HUDEP-2 (cell line): ENCODE measurements at regions not wholly inside any gene's neighbourhood (a gene's known extent, or its start where the extent isn't known, plus 50 kb on each side); places are given as distances from the start of the nearest gene placed in this dataset.

ENCODE experiments used
- DNase-seq, 76 experiments: peaks; one replicate each; lab custom pipeline; 2025; ENCODE audit not compliant: unreplicated experiment in 76 of 76; lab: John Stamatoyannopoulos, UW

DNA sequence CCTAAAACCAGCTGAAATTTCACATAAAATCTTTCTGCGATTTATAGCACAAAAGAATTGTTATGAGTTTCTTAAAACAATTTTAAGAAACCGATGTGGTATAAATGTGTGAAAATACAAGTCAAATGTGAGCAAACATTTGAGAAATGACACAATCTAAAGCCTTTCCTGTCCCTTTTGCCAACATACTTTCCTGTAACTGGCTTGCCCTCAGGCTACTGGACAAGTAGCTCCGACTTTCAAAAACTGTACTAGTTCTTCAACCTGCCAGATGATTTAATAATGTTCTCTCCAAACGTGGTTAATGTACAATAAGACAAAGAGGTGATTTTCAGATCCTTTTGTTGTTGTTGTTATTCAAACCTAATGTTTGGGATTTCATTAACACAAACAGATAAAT is 105.9 kb upstream of the ARHGEF26 start:
- no peak for DNase-seq

DNA sequence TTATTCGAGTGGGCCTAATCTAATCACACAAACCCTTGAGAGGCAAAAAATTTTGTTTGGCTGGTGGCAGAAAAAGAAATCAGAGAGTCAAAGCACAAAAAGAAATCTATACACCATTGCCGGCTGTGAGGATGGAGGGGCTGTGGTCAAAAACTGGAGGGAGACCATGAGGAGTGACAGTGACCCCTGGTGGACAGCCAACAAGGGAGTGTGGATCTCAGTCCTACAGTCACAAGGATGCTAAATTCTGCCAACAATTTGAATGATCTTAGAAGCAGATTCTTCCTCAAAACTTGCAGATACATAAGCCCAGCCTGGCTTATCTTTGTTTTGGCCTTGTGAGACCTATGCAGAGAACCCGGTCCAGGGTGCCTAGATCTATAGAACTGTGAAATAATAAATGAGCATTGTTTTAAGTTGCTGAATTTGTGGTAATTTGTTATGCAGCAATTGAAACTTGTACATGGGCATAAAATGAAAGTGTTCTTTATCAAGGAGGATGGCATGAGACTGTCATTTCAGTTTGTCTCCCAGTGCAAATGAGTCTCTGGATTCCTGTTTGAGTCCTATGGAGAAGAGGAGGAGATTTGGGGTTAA is 103.0 kb upstream of the ARHGEF26 start:
- DNase-seq = peak in 22 of 76 experiments; percentile 0 to 39 (median 3)

DNA sequence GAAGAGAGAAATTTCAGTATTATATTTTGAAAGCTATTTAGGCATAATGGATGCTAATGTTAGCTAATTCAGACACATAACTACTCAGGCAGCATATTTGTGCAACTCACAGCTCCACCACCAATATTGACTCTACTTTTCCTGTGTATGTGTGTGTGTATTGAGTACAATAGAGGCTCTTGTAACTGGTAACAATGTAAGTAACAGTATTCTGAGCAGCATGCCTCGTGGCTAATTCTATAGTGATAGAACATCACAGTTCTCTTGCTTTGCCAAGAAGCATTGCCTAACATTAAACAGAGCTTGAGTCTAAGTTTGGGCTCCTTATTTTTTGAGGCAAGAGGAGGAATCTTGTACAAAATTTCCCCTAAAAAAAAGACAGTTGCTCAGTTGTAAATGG is 98.6 kb upstream of the ARHGEF26 start:
- DNase-seq = no peak

DNA sequence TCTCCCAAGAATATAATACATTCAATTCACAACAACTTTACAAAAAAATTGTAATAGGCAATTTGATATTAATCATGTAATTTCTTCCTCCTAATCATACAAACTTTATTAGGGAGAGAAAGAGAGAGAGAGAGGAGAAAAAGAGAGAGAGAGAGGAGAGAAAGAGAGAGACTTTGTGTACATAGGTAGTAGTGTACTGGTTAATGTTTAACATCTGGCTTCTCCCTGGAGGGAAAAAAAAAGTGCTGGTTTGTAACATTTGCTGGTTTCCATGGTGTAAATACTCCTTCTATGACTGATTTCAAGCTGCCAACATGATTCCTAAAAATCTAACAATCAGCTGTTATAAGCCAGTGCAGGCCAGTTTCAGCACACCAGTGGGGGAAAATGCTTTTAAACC is 98.0 kb upstream of the ARHGEF26 start:
- DNase-seq = no peak

DNA sequence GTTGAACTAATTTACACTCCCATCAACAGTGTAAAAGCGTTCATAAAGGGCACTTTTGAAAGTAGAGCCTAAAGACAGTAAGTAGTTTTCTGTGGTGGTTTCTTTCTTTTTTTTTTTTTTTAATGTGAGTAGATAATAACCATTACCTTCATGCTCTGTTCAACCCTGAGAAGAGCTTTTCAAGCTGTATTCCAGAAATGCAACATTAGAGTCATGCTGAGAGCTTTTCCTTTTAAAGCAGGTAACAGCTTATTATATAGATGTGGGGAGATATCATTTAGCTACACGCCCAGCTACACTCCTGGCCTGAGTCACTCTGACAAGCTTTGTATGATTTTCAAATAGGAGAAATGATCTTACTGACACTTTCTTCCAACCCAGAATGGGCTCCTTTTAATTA is 96.2 kb upstream of the ARHGEF26 start:
- no peak for DNase-seq

DNA sequence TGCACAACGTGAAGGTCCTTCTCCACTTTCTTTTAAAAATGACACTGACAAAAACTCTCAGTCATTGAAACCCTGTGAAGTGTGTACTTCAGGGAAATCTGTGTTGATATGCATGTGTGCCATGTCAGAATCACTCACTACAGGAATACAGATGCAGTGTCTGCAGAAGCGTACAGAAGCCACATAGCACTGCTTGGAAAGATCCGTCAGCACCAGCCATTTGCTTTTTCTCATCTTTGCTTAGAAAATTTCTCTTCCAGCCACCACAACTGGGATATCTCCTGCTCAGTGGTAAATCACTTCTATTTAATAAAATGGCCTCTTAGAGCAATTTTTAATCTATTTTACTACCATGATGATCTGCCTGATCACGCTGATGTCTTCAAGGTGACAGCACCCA is 91.3 kb upstream of the ARHGEF26 start:
- no peak for DNase-seq

DNA sequence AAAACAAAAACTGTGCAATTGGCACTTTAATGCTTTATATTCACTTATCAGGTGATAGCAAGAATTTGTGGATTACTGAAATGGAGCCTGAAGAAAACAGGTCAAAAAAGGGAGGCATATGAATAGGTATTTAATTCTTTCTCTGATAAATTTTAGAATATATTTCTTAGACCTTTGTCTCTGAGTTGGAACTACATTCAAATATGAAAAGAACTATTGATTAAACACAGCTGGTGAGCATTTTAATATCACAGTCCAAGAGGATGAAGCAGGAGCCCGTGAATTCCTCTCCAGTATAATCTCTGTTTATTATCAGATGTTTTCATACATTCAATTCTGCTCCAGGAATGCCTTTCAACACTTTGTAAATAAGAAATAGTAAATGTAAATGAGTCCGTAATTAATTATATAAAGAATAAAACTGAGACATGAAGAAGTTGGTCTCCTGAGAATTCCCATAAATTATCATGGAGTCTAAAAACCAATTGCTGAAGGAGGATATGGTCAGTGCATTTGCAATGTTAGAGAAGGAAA is 86.3 kb upstream of the ARHGEF26 start:
- DNase-seq = no peak

DNA sequence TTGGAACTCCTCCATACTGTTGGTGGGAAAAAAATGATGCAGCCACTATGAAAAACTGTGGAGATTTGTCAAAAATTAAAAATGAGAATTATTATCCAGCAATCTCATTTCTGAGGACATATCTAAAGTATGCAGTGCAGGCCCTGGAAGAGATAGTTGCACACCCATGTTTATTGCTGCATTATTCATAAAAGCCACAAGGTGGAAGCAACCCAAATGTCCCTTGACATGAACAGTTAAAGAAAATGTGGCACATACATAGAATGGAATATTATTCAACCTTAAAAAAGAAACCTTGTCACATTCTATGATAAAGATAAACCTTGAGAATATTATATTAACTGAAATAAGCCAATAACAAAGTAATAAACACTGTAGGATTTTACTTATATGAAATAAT is 80.9 kb upstream of the ARHGEF26 start:
- peak in 6 of 76 experiments; percentile 1 to 11 (median 2) for DNase-seq

DNA sequence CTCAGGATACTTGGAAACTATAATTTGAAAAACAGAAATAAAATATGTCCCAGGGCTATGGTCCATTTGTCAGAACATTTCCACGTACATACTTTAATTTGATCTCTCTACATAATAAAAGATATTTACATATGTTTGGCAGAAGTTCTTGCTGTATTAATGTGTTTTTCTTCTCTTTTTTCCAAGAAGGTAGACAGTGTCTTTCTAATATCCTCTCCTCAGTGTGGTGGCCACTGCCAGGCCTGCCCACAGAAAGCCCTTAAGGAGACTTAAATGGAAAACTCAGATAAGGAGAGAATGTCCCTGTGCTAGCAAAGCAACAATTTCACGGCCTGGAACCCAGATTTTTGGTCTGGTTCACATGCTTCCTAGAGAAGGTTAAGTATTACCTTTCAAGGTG is 76.5 kb upstream of the ARHGEF26 start:
- no peak for DNase-seq

DNA sequence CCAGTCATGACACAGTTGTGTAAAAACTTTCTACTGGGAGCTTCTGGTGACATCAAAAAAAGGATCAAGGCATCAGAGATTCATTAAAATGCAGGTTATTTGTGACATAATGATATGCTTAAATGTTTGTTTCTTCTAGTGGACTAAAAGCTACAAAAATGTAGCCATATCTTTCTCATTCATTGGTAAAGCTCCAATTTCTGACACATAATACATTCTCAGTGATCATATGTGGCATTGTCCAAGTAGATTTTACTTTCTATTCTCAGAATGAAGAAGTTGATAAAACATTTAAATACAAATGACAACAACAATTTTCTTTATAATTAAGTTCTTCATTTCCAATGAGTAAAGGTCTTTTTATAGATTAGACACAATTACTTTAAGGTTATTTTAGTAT is 71.0 kb upstream of the ARHGEF26 start:
- DNase-seq = no peak

DNA sequence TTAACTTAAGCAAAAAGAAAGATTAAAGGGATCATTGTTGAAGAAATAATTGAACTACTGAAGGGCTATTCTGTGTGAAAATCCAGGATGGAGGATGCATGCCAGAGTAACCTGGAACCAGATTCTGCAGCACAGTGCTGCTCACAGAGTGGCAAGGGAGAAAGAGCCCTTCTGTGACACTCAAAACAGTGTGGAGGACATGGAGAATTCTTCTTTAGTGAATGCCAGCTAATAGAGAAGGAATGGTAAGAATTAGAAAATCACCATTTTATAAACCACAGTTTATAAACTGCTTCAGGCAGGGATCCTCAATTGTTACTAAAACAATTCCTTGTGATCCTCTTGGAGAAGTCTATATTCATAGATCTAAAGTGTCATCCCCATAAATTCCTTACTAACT is 70.4 kb upstream of the ARHGEF26 start:
- no peak for DNase-seq

DNA sequence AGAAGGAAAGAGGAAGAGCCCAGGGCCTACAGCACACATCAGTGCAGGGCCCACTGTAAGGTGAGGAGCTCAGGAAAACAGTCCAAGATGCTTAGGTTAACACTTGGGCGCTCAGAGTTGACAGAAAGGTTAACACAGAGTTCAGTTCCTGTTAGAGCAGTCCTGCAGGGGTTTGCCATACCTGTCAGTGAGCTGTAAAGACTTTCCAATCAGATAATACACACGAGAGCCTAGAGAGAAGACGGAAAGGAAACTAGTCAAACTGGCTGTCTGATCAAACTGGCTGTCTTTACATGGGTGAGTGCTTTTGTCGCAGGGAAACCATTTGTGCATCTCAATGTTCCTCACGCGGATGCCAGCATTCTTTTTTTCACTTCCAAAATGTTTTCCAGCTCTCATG is 61.4 kb upstream of the ARHGEF26 start:
- DNase-seq = no peak

DNA sequence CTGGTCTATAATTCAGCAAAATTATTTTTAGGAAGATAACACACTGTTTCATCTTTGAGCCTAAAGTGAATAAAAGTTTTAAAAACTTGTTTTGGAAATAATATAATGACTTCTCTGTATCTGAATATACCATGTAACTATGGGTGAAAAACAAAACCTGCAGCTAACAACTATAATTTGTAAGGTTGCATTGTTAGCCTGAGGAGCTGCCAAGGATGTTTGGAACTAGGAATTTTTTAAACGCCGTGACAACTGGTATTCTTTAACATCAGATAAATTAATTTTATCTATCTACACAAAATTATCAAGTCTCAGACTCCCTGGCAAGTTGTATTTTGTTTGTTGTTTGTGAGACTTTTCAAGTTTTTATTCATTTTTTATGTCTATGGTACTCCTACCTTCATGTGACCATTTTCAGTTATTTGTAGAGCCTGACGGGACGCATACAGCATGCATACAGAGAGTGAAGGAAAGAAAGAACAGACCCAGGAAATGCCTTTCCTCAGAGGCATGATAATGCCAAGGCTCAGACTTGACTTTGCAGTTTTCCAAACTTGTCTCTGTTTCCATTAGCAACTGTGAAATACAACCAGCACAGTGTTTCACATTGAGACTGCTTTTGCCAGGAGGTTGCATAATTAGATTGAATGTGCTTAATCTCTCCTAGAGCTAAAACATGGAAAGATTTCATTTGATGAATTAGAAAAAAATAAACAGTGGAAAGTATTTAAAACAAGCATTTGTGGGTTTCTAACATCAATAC is 60.8 kb upstream of the ARHGEF26 start:
- DNase-seq = no peak

DNA sequence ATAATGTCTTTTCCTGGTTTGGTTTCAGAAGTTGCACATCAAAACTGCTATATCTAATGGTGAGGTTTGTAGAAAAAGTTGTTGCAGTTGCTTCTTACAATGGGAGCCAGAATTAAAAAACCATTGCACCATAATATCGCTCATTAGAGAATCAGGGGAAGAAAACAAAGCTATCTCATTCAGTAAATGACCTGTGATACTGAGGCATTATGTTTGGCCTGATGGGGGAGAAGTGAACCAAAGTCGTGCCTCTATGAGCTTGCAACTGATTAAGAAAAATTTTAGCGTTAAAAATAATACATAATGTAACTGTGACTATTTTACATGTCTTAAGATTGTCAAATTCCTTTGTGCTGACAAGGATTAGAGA is 60.2 kb upstream of the ARHGEF26 start:
- DNase-seq = no peak

DNA sequence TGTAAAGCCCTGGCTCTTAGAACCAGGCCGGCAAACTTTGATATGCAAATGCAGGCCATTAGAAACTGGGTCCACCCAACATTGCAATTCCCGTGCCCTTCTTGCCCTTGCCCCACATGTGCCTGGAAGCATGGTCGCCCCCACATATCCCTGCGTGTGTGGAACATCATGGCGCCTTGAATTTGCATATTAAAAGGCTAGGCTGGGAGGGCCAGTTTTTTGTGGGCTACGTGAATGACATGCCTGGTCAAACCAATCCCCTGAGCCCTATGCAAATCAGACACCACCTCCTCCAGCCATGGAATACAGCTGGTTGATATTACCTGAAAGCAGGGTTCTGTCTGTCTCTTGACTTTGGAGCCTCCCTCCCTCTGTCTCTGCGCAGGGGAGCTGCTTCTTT is 58.7 kb upstream of the ARHGEF26 start:
- no peak for DNase-seq

DNA sequence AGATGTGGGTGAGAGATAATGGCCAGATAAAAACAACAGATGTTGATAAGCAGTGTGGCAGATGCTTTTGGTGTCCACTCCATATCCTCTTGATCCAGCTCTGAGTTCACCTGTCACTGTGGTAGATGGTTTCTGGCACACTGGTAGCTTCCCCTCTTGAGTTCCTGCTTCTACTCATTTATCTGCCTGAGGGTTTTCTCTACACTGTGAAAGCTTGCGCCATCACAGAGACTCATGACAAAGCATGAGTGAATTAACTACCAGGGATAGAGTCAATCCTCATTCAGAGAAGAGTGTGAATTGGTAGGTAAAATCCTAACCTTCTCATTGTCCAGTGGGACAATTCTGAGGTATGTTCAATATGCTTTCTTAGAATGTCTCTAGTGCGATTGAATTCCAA is 50.0 kb upstream of the ARHGEF26 start:
- DNase-seq = no peak
